NCI-H2196 (cell line): ENCODE measurements at regions not wholly inside any gene's neighbourhood (a gene's known extent, or its start where the extent isn't known, plus 50 kb on each side); places are given as distances from the start of the nearest gene placed in this dataset.

Experiments
- DNase-seq: peaks from one replicate; lab custom pipeline; 2025; ENCODE audit not compliant: unreplicated experiment; lab: John Stamatoyannopoulos, UW

DNA sequence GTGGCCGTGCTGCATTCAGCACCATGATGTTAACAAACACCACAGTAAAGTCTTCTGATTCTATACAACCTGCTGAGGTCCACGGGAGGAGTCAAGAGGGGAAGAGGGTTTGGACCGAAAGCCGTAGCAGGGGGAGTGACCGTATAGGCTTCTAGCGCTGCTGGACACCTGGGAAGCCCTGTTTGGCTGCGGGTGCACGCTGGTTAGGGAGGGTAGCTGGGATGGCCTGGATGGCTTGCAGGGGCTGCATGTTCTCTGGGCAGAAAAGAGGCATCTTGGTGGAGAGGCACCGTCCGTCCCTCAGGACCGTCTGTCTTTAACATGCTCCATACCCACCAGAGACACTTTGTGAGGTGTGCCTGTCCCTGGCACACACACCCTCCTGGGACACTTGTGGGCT, 251.0 kb upstream of the IRX1 start:
- no peak for DNase-seq

GRCh38 chr5:3343911-3344310, 251.7 kb upstream of the IRX1 start:
- DNase-seq, result no peak

DNA sequence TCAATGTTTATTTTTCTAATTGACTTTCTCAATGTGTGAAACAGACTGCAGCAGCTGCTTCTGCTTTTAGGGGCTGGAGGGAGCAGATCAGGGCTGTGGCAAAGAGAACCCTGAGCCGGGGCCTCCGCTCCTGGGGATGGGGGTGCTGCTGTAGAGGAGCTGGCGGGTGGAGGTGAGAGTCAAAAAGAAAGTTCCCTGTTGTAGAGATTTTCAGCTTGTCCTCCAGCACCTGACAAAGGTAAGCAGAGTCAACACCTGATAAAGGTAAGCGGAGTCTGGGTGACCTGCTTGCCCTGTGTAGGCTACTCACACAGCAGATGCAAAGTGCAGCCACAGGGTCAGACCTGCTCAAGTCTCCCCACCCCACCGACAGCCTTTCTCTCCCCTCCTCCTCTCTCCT, 252.4 kb upstream of the IRX1 start:
- no peak for DNase-seq

- DNase-seq, result no peak
These were observed 253.1 kb upstream of the IRX1 start for GRCh38 chr5:3342271-3343100.

GRCh38 chr5:3341446-3342240, 254.0 kb upstream of the IRX1 start:
- no peak for DNase-seq

DNA sequence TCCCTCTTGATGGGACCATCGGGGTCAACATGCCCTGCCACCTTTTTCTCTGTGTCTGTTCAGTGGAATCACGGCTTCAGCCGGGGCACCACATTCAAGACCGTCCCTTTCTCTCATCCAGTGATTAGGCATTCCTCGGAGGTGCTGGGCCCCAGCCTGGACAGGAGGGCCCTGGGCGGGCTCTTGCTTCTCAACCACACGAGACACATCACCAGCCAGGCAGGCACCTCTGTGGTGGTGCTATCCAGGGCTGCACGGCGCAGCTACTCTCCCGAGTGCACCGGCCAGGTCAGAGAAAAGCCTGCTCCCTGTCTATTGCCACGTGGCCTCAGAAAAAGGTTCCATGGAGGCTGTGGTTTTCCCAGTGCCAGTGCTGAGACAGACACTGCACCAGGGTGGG, 255.2 kb upstream of the IRX1 start:
- no peak for DNase-seq

DNA sequence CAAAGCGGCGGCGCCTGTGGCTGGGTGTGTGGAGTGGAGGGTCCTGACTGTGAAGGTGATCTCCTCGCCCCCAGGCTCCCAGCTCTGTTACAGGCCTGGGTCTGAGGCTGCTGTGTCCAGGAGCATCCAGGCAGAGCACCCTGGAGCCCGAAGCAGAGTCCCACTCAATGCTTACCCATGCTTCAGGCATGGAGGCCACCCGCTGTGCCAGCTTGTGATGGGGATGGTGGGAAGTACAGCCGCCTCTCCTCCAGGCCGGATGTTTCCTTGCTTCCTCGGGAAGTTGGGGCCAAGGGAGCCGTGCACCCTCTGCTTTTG, 255.9 kb upstream of the IRX1 start:
- no peak for DNase-seq

DNA sequence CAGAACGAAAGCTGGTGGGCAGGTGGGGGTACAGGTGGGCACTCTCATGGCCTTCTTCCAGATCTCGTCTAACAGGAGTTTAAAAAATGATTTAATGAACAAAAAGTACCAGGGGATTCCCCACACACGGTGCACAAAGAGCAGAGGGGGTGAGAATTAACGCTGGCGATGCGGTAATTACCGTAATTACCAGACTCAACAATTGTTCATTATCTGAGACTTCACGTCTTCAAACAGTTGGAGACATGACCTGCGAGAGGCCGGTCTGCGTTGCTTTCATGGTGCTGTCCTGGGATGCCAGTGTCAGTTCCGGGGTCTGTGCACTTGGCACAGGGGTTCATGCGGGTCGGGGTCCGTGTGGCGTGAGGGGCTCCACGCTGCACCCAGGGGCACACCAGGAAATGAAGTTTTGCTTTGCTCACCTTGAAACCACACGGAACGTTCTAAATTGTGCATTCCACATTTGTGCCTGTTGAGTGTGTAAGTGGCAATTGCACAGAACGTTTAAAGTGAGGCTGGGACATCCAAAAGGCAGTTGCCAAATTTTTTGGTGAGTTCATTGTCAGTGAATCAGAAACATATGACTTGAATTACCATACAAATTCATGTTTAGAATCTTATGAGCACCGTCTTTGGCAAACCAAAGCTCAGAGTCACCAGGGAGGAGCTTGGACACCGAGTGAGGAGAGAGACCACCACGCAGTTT, 256.4 kb upstream of the IRX1 start:
- DNase-seq, result no peak

- DNase-seq, result no peak
These were observed 257.7 kb upstream of the IRX1 start for GRCh38 chr5:3337812-3338541.

DNA sequence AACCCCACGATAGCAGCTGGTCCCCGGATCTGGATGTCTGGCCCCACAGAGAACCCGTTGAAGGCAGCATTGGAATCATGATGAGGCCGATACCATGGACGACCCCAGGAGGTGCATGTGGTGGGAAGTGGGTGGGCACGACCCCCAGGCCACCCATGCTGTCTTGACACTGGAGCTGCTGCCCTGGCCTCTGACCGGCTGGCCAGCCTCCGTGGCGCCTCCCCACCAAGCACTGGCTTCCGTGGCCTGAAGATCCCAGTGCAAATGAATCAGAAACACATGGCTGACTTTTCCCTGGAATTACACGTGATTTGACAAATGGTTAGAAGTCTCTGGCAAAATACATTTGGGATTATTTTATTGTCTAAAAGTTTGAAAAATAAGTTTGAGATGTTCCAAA, 259.0 kb upstream of the IRX1 start:
- no peak for DNase-seq

DNA sequence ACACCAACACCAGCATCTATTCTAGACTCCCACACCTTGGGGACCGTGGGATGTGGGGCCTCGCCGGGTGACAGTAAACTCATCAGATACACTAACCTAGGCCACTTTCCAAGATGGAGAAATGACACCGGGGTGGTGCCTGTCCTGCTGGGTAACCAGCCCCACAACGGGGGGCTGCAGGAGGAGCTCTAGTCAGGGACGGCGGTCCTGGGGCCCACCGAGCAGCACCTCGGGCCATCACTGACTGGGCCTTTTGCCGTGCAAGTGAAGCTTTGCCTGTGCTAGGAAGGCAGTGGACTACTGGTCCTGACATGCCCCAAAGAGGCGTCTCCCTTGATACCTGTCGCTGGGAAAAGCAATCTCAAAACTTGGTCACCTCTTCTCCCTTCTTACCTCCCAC, 260.3 kb upstream of the IRX1 start:
- DNase-seq, result no peak

DNA sequence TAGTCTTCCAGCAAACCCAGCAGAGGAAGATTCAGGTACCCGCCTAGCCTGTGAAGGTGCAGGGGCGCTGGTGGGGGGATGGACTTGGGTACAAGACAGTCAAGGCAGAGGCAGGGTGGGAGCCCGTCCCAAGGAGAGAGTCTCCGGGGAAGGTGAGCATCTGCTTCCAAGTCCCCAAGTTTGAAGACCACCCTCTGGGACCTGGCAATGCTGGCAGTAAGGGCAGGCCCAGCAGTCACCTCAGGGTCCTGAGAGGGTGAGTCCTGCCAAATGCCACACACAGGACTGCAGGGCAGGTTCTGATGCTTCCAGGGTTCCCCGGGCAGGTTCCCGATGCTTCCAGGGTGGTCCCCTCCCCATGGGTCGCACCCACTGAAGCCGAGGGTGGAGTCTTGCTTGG, 261.8 kb upstream of the IRX1 start:
- DNase-seq, result no peak

DNA sequence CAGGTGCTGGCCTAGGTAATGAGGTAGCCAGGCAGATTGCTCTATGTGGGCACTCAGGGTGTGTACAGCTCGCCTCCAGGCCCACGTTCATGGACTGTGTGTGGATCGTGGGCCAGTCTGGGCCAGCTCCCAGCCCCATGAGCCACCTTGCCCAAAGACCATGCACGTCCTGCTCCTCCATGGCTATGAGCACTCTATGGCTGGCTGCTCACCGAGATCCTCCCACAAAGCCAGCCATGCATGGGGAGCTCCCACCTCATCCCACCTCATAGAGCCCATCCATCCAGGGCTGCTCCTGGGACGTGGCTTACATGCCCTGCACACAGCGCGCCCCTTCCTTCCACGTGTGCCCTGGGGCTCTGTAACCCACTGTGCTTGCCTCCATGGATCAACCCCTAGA, 262.5 kb upstream of the IRX1 start:
- no peak for DNase-seq

- DNase-seq, result no peak
These were observed 263.8 kb upstream of the IRX1 start for GRCh38 chr5:3331819-3332218.

- DNase-seq, result no peak
These were observed 265.2 kb upstream of the IRX1 start for GRCh38 chr5:3330442-3330841.

GRCh38 chr5:3329427-3329826, 266.2 kb upstream of the IRX1 start:
- DNase-seq, result no peak

- DNase-seq, result no peak
These were observed 268.8 kb upstream of the IRX1 start for GRCh38 chr5:3326841-3327232.

- DNase-seq, result no peak
These were observed 269.4 kb upstream of the IRX1 start for GRCh38 chr5:3325972-3326840.

DNA sequence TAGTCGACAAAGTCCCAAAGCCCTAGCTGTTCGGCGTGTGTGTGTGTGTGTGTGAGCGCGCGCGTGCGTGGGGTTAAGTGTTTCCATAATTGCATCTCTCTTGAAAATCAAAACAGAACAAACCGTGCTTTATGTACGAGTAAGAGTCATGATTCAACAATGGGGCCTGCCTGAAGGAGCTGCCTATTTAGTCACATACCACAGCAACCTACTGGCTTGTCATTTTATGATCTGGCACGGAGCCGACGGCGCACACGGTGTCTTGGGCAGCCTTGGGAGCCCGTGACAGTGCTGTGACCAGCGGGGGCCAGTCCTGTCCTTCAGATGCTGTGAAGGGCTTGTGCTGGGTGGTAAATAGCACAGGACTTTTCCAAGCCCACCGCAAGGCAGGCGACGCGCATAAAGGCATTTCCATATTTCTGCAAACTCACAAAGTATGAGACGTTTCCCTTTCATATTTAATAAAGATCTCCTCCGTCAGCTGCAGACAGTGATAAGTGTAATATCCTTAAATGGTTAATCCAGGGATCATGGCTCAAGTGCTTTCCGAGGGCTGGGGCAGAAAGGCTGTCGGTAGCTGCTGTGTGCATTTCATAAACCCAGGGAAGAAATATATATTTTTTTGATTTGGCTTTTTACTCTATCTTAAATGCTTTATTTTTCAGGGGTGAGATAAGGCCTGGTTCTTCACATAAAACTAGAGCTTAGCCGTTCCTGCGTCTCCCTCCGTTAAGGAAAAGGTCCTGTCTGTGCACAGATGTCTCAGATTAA, 270.2 kb upstream of the IRX1 start:
- DNase-seq, result no peak
